Osteoblast (primary cell): ENCODE measurements at regions not wholly inside any gene's neighbourhood (a gene's known extent, or its start where the extent isn't known, plus 50 kb on each side); places are given as distances from the start of the nearest gene placed in this dataset.
"Not testable (repeated sequence)": the region's sequence is repeated elsewhere in the genome, so short reads cannot be mapped to it uniquely, and the experiment has no call there.

ENCODE experiments used
- DNase-seq: peaks from one replicate; pipeline ENCODE4 v3.0.0; 2011; ENCODE audit warnings: low spot score, mixed read lengths; ENCODE audit not compliant: insufficient read length; ENCODE audit errors: missing footprints
- H2AFZ ChIP-seq: 2 replicates; pipeline ENCODE4 v1.6.0; 2011; ENCODE audit warnings: mild to moderate bottlenecking, low read length
- H3K27ac ChIP-seq: 2 replicates; pipeline ENCODE4 v1.5.1; 2011; ENCODE audit warnings: mild to moderate bottlenecking, low read depth, low read length, moderate library complexity
- H3K27me3 ChIP-seq: 2 replicates; pipeline ENCODE4 v1.6.0; 2012; ENCODE audit warnings: mild to moderate bottlenecking, control low read depth, inconsistent platforms, low read length, moderate library complexity; ENCODE audit not compliant: insufficient read depth
- H3K36me3 ChIP-seq: 2 replicates; pipeline ENCODE4 v1.5.1; 2011; ENCODE audit warnings: mild to moderate bottlenecking, low read length, control low read depth, moderate library complexity; ENCODE audit not compliant: insufficient read depth
- H3K4me1 ChIP-seq: 2 replicates; pipeline ENCODE4 v1.5.1; 2011; ENCODE audit warnings: mild to moderate bottlenecking, low read length, control low read depth, moderate library complexity; ENCODE audit not compliant: insufficient read depth
- H3K4me2 ChIP-seq: 2 replicates; pipeline ENCODE4 v1.6.0; 2011; ENCODE audit warnings: mild to moderate bottlenecking, low read length; ENCODE audit not compliant: insufficient read depth
- H3K4me3 ChIP-seq: fragments of 200-600 bp; sonication (generic); 3 replicates; pipeline ENCODE4 v1.5.1; 2012; ENCODE audit warnings: mild to moderate bottlenecking, low read length, inconsistent platforms; ENCODE audit not compliant: insufficient read depth
- H3K79me2 ChIP-seq: 2 replicates; pipeline ENCODE4 v1.6.0; 2012; ENCODE audit warnings: mild to moderate bottlenecking, low read length, control low read depth, inconsistent platforms; ENCODE audit not compliant: insufficient read depth
- H3K9me3 ChIP-seq: 2 replicates; pipeline ENCODE4 v1.5.1; 2011; ENCODE audit warnings: low read depth, low read length, control low read depth
- H4K20me1 ChIP-seq: 2 replicates; pipeline ENCODE4 v1.6.0; 2012; ENCODE audit warnings: mild to moderate bottlenecking, low read length, control low read depth; ENCODE audit not compliant: insufficient read depth
- TF ChIP-seq, protein P1 (sequence below): IDR thresholded peaks from 2 replicates; pipeline ENCODE4 v1.5.1; 2011; ENCODE audit warnings: mild to moderate bottlenecking, low read depth, low read length, moderate library complexity; ENCODE audit errors: extremely low read depth

DNA sequence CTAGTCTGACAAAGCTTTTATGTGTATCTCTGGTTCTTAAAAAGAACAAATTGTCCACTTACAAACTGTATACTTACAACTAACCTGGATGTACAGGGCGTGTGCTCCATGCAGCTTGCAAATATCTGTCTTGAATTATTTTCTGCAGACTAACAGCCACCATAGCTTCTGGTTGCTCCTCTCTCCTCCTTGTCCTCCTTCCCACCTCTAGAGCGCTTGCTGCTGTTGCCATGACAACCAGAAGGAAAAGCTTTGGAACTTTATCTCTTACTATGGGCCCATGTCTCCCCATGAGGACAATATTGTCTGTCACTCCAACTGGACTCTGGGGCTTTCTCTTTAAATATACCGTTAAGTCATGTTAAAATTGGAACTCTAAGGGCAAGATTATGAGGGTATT, 71.5 kb upstream of the DHX40 start:
- Histone ChIP-seq H3K27me3 (no peaks in the 10 kb centered on the region), H3K4me1 (no peaks in the 10 kb centered on the region), H3K36me3 (no peaks in the 10 kb centered on the region), H3K4me2 (no peak overlapping the region), H2AFZ (no peak overlapping the region), H3K79me2 (no peaks in the 10 kb centered on the region), H3K4me3 (no peak overlapping the region), H3K27ac (no peak overlapping the region), H4K20me1 (no peaks in the 10 kb centered on the region), H3K9me3 (no peaks in the 10 kb centered on the region)
- TF ChIP-seq, protein P1, sequence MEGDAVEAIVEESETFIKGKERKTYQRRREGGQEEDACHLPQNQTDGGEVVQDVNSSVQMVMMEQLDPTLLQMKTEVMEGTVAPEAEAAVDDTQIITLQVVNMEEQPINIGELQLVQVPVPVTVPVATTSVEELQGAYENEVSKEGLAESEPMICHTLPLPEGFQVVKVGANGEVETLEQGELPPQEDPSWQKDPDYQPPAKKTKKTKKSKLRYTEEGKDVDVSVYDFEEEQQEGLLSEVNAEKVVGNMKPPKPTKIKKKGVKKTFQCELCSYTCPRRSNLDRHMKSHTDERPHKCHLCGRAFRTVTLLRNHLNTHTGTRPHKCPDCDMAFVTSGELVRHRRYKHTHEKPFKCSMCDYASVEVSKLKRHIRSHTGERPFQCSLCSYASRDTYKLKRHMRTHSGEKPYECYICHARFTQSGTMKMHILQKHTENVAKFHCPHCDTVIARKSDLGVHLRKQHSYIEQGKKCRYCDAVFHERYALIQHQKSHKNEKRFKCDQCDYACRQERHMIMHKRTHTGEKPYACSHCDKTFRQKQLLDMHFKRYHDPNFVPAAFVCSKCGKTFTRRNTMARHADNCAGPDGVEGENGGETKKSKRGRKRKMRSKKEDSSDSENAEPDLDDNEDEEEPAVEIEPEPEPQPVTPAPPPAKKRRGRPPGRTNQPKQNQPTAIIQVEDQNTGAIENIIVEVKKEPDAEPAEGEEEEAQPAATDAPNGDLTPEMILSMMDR, result no peak
- DNase-seq, result no peak

DNA sequence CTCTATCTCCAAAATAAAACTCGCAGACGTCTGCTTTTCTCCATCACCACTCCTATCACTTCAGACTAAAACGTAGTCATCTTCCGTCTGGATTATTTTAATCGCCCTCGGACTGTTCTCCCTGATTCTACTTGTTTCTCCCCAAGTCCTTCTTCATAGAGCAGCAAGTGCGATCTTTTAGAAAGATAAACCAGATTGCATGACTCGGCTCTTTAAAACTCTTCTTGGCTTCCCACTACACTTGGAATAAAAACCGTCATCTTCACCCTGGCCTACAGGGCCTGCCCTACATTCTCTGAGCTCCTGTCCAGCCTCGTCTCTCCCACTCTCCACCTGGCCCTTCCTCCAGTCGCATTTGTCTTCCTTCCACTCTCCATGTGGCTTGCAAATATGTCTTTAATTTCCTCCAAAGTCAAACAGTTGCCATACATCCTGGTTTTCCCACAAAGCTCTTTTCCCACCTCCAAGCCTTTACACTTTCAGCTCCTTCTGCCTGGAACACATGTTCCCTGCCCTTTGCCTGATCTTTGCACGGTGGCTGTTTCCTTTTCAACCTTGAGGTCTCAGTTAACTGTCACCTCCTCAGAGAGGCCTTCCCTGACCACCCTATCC, 70.5 kb upstream of the DHX40 start:
- no peak overlapping the region for H3K27ac ChIP-seq
- no peak for DNase-seq

DNA sequence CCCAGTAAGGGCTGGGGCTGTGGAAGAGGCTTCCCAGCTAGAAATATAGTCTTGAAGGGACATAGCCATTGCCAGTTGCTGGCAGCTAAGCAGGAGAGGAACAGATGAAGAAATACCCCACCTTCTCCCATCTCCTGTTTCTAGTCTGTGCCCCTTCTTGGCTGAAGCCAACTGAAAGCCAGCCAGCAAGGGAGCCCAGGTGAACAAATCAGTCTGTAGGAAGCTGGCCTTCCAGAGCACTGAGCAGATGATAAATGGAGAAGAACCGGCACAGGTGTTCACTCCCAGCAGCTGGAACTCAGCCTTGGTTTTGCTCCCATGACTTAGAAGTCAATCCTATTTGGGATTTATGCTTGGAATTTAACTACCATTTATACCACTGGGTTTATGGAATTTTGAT, 69.2 kb upstream of the DHX40 start:
- no peak overlapping the region for H3K27ac ChIP-seq
- no peak for DNase-seq
- no peaks in the 10 kb centered on the region for H4K20me1 ChIP-seq
- TF ChIP-seq, protein P1, result no peak
- no peak overlapping the region for H2AFZ ChIP-seq
- H3K27me3 ChIP-seq, result peaks cover 2% of the 10 kb centered on the region
- no peaks in the 10 kb centered on the region for H3K36me3 ChIP-seq
- H3K4me1 ChIP-seq, result no peaks in the 10 kb centered on the region
- H3K4me2 ChIP-seq, result no peak overlapping the region
- no peaks in the 10 kb centered on the region for H3K79me2 ChIP-seq
- H3K4me3 ChIP-seq, result no peak overlapping the region
- no peaks in the 10 kb centered on the region for H3K9me3 ChIP-seq

More for the DNA sequence above, 70.5 kb upstream of the DHX40 start:
- Histone ChIP-seq H2AFZ (no peak overlapping the region), H3K9me3 (no peaks in the 10 kb centered on the region), H3K4me3 (no peak overlapping the region), H3K27me3 (no peaks in the 10 kb centered on the region), H3K79me2 (no peaks in the 10 kb centered on the region), H3K36me3 (no peaks in the 10 kb centered on the region), H3K4me1 (no peaks in the 10 kb centered on the region), H3K4me2 (no peak overlapping the region), H4K20me1 (no peaks in the 10 kb centered on the region)
- TF ChIP-seq, protein P1, result no peak

DNA sequence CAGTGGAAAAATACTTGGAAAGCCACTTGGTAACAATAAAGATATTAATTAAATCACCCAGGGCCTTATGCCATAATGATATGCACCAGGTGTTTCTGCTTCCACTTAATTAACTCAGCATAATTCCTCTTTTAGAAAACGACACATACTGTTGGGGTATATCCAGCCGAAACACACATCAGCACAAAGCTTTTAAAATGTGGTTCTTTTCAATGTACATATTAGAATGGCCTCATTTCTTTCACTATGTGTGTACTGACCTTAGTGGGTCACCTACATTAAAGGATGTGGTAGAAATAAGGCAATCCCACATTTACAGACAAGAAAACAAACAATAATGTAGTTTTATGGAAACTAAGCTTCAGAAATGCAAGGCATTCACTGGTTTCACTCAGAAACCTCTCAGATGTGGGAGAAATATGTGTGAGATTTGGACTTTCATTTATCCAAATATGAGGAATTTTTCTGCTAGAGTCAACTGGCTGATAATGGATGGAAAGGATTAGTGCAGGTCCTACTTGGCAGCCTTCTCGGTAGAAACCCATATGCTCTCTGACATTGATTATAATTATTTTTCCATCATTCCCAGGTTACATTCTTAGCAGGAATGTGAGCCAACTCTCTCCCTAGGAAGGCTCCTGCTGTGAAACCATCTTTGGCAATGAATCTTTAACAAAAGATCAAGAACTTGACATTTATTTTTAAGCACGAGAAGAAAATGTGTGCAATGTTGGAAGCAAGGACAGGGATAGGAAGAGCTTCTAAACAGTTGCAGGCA, 66.7 kb upstream of the DHX40 start:
- Histone ChIP-seq H3K79me2 (no peaks in the 10 kb centered on the region), H3K27ac (no peak overlapping the region), H4K20me1 (no peaks in the 10 kb centered on the region), H3K4me3 (no peak overlapping the region), H2AFZ (no peak overlapping the region), H3K4me1 (no peaks in the 10 kb centered on the region), H3K27me3 (peaks cover 10% of the 10 kb centered on the region), H3K9me3 (no peaks in the 10 kb centered on the region), H3K4me2 (no peak overlapping the region), H3K36me3 (no peaks in the 10 kb centered on the region)
- DNase-seq, result no peak
- TF ChIP-seq, protein P1, result no peak

DNA sequence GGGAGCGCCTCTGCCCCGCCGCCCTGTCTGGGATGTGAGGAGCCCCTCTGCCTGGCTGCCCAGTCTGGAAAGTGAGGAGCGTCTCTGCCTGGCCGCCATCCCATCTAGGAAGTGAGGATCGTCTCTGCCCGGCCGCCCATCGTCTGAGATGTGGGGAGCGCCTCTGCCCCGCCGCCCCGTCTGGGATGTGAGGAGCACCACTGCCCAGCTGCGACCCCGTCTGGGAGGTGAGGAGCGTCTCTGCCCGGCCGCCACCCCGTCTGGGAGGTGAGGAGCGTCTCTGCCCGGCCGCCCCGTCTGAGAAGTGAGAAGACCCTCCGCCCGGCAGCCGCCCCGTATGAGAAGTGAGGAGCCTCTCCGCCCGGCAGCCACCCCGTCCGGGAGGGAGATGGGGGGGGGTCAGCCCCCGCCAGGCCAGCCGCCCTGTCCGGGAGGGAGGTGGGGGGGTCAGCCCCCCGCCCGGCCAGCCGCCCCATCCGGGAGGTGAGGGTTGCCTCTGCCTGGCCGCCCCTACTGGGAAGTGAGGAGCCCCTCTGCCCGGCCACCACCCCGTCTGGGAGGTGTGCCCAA, 65.2 kb upstream of the DHX40 start:
- H3K79me2 ChIP-seq, H3K9me3 ChIP-seq, H4K20me1 ChIP-seq, H3K4me3 ChIP-seq, H3K27ac ChIP-seq, H2AFZ ChIP-seq, H3K36me3 ChIP-seq, DNase-seq, H3K4me1 ChIP-seq, H3K4me2 ChIP-seq: not testable (repeated sequence)
- peaks cover 10% of the 10 kb centered on the region for H3K27me3 ChIP-seq
